ENCODE measurements at regions not wholly inside any gene's neighbourhood (a gene's known extent, or its start where the extent isn't known, plus 50 kb on each side); places are given as distances from the start of the nearest gene placed in this dataset.
"Not testable (repeated sequence)": the region's sequence is repeated elsewhere in the genome, so short reads cannot be mapped to it uniquely, and the experiment has no call there.

- DNase-seq, result no peak
- no peaks in the 10 kb centered on the region for H3K36me3 Mint-ChIP-seq (ENCODE audit: low read depth)
- peaks cover 3% of the 10 kb centered on the region for H3K9me3 ChIP-seq (ENCODE audit: control insufficient read depth, low read length, poor library complexity, severe bottlenecking)
- no peak for ATAC-seq
- no peak overlapping the region for H3K4me3 Mint-ChIP-seq
- no peaks in the 10 kb centered on the region for H3K27me3 Mint-ChIP-seq
- no peaks in the 10 kb centered on the region for H3K4me1 Mint-ChIP-seq
- H3K27ac Mint-ChIP-seq, result no peak overlapping the region
Measured at GRCh38 chr5:28329176-28329575, 1290.8 kb upstream of the CDH9 start.

GRCh38 chr5:28328681-28329080 is 1290.3 kb upstream of the CDH9 start:
- ATAC-seq (no peak), DNase-seq (no peak)
- Mint-ChIP-seq H3K4me3 (no peak overlapping the region), H3K4me1 (no peaks in the 10 kb centered on the region), H3K27me3 (no peaks in the 10 kb centered on the region), H3K36me3 (ENCODE audit: low read depth) (no peaks in the 10 kb centered on the region), H3K27ac (no peak overlapping the region)
- peaks cover 1% of the 10 kb centered on the region for H3K9me3 ChIP-seq (ENCODE audit: control insufficient read depth, low read length, poor library complexity, severe bottlenecking)

- Mint-ChIP-seq H3K4me3 (no peak overlapping the region), H3K4me1 (no peaks in the 10 kb centered on the region), H3K27ac (no peak overlapping the region), H3K27me3 (no peaks in the 10 kb centered on the region), H3K36me3 (ENCODE audit: low read depth) (no peaks in the 10 kb centered on the region)
- DNase-seq (no peak), ATAC-seq (no peak)
- H3K9me3 ChIP-seq (ENCODE audit: control insufficient read depth, low read length, poor library complexity, severe bottlenecking), result no peaks in the 10 kb centered on the region
Measured at GRCh38 chr5:28324174-28324573, 1285.8 kb upstream of the CDH9 start.

GRCh38 chr5:28313953-28314352 is 1275.6 kb upstream of the CDH9 start:
- Mint-ChIP-seq H3K27ac (no peak overlapping the region), H3K36me3 (ENCODE audit: low read depth) (no peaks in the 10 kb centered on the region), H3K4me1 (no peaks in the 10 kb centered on the region), H3K4me3 (no peak overlapping the region), H3K27me3 (no peaks in the 10 kb centered on the region)
- DNase-seq, result no peak
- H3K9me3 ChIP-seq (ENCODE audit: control insufficient read depth, low read length, poor library complexity, severe bottlenecking), result no peaks in the 10 kb centered on the region
- no peak for ATAC-seq

GRCh38 chr5:28313321-28313951 is 1275.0 kb upstream of the CDH9 start:
- H3K36me3 Mint-ChIP-seq (ENCODE audit: low read depth), result no peaks in the 10 kb centered on the region

GRCh38 chr5:28310696-28311095 is 1272.3 kb upstream of the CDH9 start:
- ATAC-seq (no peak), DNase-seq (no peak)
- Mint-ChIP-seq H3K27me3 (no peaks in the 10 kb centered on the region), H3K36me3 (ENCODE audit: low read depth) (no peaks in the 10 kb centered on the region), H3K27ac (no peak overlapping the region), H3K4me3 (no peak overlapping the region), H3K4me1 (no peaks in the 10 kb centered on the region)
- H3K9me3 ChIP-seq (ENCODE audit: control insufficient read depth, low read length, poor library complexity, severe bottlenecking), result no peaks in the 10 kb centered on the region

More at GRCh38 chr5:28313321-28313951, 1275.0 kb upstream of the CDH9 start:
- Mint-ChIP-seq H3K27ac (no peak overlapping the region), H3K27me3 (no peaks in the 10 kb centered on the region), H3K4me3 (no peak overlapping the region), H3K4me1 (no peaks in the 10 kb centered on the region)
- ATAC-seq, result no peak
- no peaks in the 10 kb centered on the region for H3K9me3 ChIP-seq (ENCODE audit: control insufficient read depth, low read length, poor library complexity, severe bottlenecking)
- DNase-seq, result no peak

GRCh38 chr5:28305891-28306290 is 1267.5 kb upstream of the CDH9 start:
- no peak for ATAC-seq
- DNase-seq, result no peak
- H3K9me3 ChIP-seq (ENCODE audit: control insufficient read depth, low read length, poor library complexity, severe bottlenecking), result no peaks in the 10 kb centered on the region
- Mint-ChIP-seq H3K27ac (no peak overlapping the region), H3K36me3 (ENCODE audit: low read depth) (no peaks in the 10 kb centered on the region), H3K27me3 (no peaks in the 10 kb centered on the region), H3K4me1 (no peaks in the 10 kb centered on the region), H3K4me3 (no peak overlapping the region)

- DNase-seq, result no peak
- no peak overlapping the region for H3K4me3 Mint-ChIP-seq
- no peaks in the 10 kb centered on the region for H3K4me1 Mint-ChIP-seq
- no peaks in the 10 kb centered on the region for H3K27me3 Mint-ChIP-seq
- no peaks in the 10 kb centered on the region for H3K36me3 Mint-ChIP-seq (ENCODE audit: low read depth)
- no peak for ATAC-seq
- no peaks in the 10 kb centered on the region for H3K9me3 ChIP-seq (ENCODE audit: control insufficient read depth, low read length, poor library complexity, severe bottlenecking)
- no peak overlapping the region for H3K27ac Mint-ChIP-seq
Measured at GRCh38 chr5:28301712-28302111, 1263.3 kb upstream of the CDH9 start.

GRCh38 chr5:28296254-28297013 is 1258.0 kb upstream of the CDH9 start:
- Mint-ChIP-seq H3K27ac (no peak overlapping the region), H3K4me1 (no peaks in the 10 kb centered on the region), H3K27me3 (no peaks in the 10 kb centered on the region), H3K4me3 (no peak overlapping the region), H3K36me3 (ENCODE audit: low read depth) (no peaks in the 10 kb centered on the region)
- ATAC-seq, result no peak
- no peaks in the 10 kb centered on the region for H3K9me3 ChIP-seq (ENCODE audit: control insufficient read depth, low read length, poor library complexity, severe bottlenecking)
- DNase-seq, result no peak

GRCh38 chr5:28287021-28287420 is 1248.6 kb upstream of the CDH9 start:
- H3K4me1 Mint-ChIP-seq; H3K36me3 Mint-ChIP-seq (ENCODE audit: low read depth); H3K27ac Mint-ChIP-seq; H3K4me3 Mint-ChIP-seq; DNase-seq; ATAC-seq; H3K27me3 Mint-ChIP-seq; H3K9me3 ChIP-seq (ENCODE audit: control insufficient read depth, low read length, poor library complexity, severe bottlenecking): not testable (repeated sequence)

GRCh38 chr5:28286566-28286965 is 1248.2 kb upstream of the CDH9 start:
- no peak for DNase-seq
- ATAC-seq, result no peak
- H3K4me3 Mint-ChIP-seq, result no peak overlapping the region
- no peak overlapping the region for H3K27ac Mint-ChIP-seq
- no peaks in the 10 kb centered on the region for H3K9me3 ChIP-seq (ENCODE audit: control insufficient read depth, low read length, poor library complexity, severe bottlenecking)
- H3K4me1 Mint-ChIP-seq, result no peaks in the 10 kb centered on the region
- H3K27me3 Mint-ChIP-seq, result no peaks in the 10 kb centered on the region
- H3K36me3 Mint-ChIP-seq (ENCODE audit: low read depth), result no peaks in the 10 kb centered on the region

- ATAC-seq (no peak), DNase-seq (no peak)
- no peak overlapping the region for H3K4me3 Mint-ChIP-seq
- H3K27ac Mint-ChIP-seq, result no peak overlapping the region
- no peaks in the 10 kb centered on the region for H3K36me3 Mint-ChIP-seq (ENCODE audit: low read depth)
- no peaks in the 10 kb centered on the region for H3K27me3 Mint-ChIP-seq
- H3K4me1 Mint-ChIP-seq, result no peaks in the 10 kb centered on the region
- no peaks in the 10 kb centered on the region for H3K9me3 ChIP-seq (ENCODE audit: control insufficient read depth, low read length, poor library complexity, severe bottlenecking)
Measured at GRCh38 chr5:28284788-28285187, 1246.4 kb upstream of the CDH9 start.

- no peaks in the 10 kb centered on the region for H3K4me1 Mint-ChIP-seq
- no peaks in the 10 kb centered on the region for H3K36me3 Mint-ChIP-seq (ENCODE audit: low read depth)
- H3K27me3 Mint-ChIP-seq, result no peaks in the 10 kb centered on the region
- ATAC-seq, result no peak
- no peak for DNase-seq
- no peak overlapping the region for H3K4me3 Mint-ChIP-seq
- no peak overlapping the region for H3K27ac Mint-ChIP-seq
- H3K9me3 ChIP-seq (ENCODE audit: control insufficient read depth, low read length, poor library complexity, severe bottlenecking), result no peaks in the 10 kb centered on the region
Measured at GRCh38 chr5:28281351-28281750, 1243.0 kb upstream of the CDH9 start.

- Mint-ChIP-seq H3K27ac (no peak overlapping the region), H3K27me3 (no peaks in the 10 kb centered on the region), H3K36me3 (ENCODE audit: low read depth) (no peaks in the 10 kb centered on the region), H3K4me3 (no peak overlapping the region), H3K4me1 (no peaks in the 10 kb centered on the region)
- DNase-seq (no peak), ATAC-seq (no peak)
- H3K9me3 ChIP-seq (ENCODE audit: control insufficient read depth, low read length, poor library complexity, severe bottlenecking), result no peaks in the 10 kb centered on the region
Measured at GRCh38 chr5:28275931-28276330, 1237.5 kb upstream of the CDH9 start.
